ENCODE measurements at regions not wholly inside any gene's neighbourhood (a gene's known extent, or its start where the extent isn't known, plus 50 kb on each side); places are given as distances from the start of the nearest gene placed in this dataset.
"Not testable (repeated sequence)": the region's sequence is repeated elsewhere in the genome, so short reads cannot be mapped to it uniquely, and the experiment has no call there.

- Histone ChIP-seq H3K36me3 (ENCODE audit: control insufficient read depth in 2 of 2, extremely low read depth in 1 of 2, insufficient read depth in 2 of 2, low read length in 2 of 2) (no peaks in the 10 kb centered on the region), H3K4me1 (ENCODE audit: control insufficient read depth, extremely low read depth, insufficient read depth, low read length) (peaks cover 30% of the 10 kb centered on the region), H3K4me2 (ENCODE audit: control insufficient read depth, extremely low read depth, insufficient read depth, low read depth, low read length) (peak overlapping the region; percentile 52), H4K20me1 (ENCODE audit: control insufficient read depth, extremely low read depth, insufficient read depth, low read length) (no peaks in the 10 kb centered on the region), H3K27ac (ENCODE audit: control insufficient read depth, insufficient read depth, low read length) (no peak overlapping the region), H3K4me3 (ENCODE audit: control insufficient read depth in 2 of 3, extremely low read depth in 1 of 3, insufficient read depth in 2 of 3, low read depth in 1 of 3, low read length in 3 of 3) (no peak overlapping the region), H3K9me3 (ENCODE audit: control insufficient read depth, low read depth, low read length) (no peaks in the 10 kb centered on the region), H2AFZ (ENCODE audit: control insufficient read depth, low read length) (no peak overlapping the region), H3K27me3 (ENCODE audit: control insufficient read depth, extremely low read depth, insufficient read depth, low read length) (no peaks in the 10 kb centered on the region), H3K9me1 (ENCODE audit: control insufficient read depth, extremely low read depth, insufficient read depth, low read length) (no peaks in the 10 kb centered on the region), H3K9ac (ENCODE audit: control insufficient read depth, extremely low read depth, insufficient read depth, low read length) (no peak overlapping the region), H3K79me2 (ENCODE audit: control insufficient read depth, insufficient read depth, low read length) (no peaks in the 10 kb centered on the region)
- DNase-seq (ENCODE audit: low read depth, low spot score), result peak; percentile 48
- dilution Hi-C loops (cut with MboI; ENCODE audit: extremely low pct_ligation_motif_present, low sequenced_read_pairs), result no loop called here
- peak; percentile 88 for FAIRE-seq
- TF ChIP-seq, protein P1, sequence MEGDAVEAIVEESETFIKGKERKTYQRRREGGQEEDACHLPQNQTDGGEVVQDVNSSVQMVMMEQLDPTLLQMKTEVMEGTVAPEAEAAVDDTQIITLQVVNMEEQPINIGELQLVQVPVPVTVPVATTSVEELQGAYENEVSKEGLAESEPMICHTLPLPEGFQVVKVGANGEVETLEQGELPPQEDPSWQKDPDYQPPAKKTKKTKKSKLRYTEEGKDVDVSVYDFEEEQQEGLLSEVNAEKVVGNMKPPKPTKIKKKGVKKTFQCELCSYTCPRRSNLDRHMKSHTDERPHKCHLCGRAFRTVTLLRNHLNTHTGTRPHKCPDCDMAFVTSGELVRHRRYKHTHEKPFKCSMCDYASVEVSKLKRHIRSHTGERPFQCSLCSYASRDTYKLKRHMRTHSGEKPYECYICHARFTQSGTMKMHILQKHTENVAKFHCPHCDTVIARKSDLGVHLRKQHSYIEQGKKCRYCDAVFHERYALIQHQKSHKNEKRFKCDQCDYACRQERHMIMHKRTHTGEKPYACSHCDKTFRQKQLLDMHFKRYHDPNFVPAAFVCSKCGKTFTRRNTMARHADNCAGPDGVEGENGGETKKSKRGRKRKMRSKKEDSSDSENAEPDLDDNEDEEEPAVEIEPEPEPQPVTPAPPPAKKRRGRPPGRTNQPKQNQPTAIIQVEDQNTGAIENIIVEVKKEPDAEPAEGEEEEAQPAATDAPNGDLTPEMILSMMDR (optimal IDR thresholded peaks at IDR 0.05 in 1 of 3, IDR thresholded peaks at IDR 0.05 in 1 of 3, conservative IDR thresholded peaks at IDR 0.05 in 1 of 3; ENCODE audit: extremely low read depth in 1 of 3, insufficient read depth in 2 of 3, low read length in 3 of 3), result no peak
- no peak for TF ChIP-seq EZH2 (IDR thresholded peaks at IDR 0.05; ENCODE audit: low read length)
These were observed 69.1 kb upstream of the NANOS1 start for GRCh38 chr10:118960157-118961090.

- Histone ChIP-seq H3K4me3 (ENCODE audit: control insufficient read depth in 2 of 3, extremely low read depth in 1 of 3, insufficient read depth in 2 of 3, low read depth in 1 of 3, low read length in 3 of 3) (no peak overlapping the region), H3K27ac (ENCODE audit: control insufficient read depth, insufficient read depth, low read length) (no peak overlapping the region), H3K4me2 (ENCODE audit: control insufficient read depth, extremely low read depth, insufficient read depth, low read depth, low read length) (no peak overlapping the region), H4K20me1 (ENCODE audit: control insufficient read depth, extremely low read depth, insufficient read depth, low read length) (no peaks in the 10 kb centered on the region), H2AFZ (ENCODE audit: control insufficient read depth, low read length) (no peak overlapping the region), H3K27me3 (ENCODE audit: control insufficient read depth, extremely low read depth, insufficient read depth, low read length) (no peaks in the 10 kb centered on the region), H3K9ac (ENCODE audit: control insufficient read depth, extremely low read depth, insufficient read depth, low read length) (no peak overlapping the region), H3K9me3 (ENCODE audit: control insufficient read depth, low read depth, low read length) (no peaks in the 10 kb centered on the region), H3K4me1 (ENCODE audit: control insufficient read depth, extremely low read depth, insufficient read depth, low read length) (peaks cover 30% of the 10 kb centered on the region), H3K9me1 (ENCODE audit: control insufficient read depth, extremely low read depth, insufficient read depth, low read length) (no peaks in the 10 kb centered on the region), H3K36me3 (ENCODE audit: control insufficient read depth in 2 of 2, extremely low read depth in 1 of 2, insufficient read depth in 2 of 2, low read length in 2 of 2) (no peaks in the 10 kb centered on the region), H3K79me2 (ENCODE audit: control insufficient read depth, insufficient read depth, low read length) (no peaks in the 10 kb centered on the region)
- dilution Hi-C loops (cut with MboI; ENCODE audit: extremely low pct_ligation_motif_present, low sequenced_read_pairs), result no loop called here
- no peak for DNase-seq (ENCODE audit: low read depth, low spot score)
- FAIRE-seq, result no peak
- TF ChIP-seq EZH2 (IDR thresholded peaks at IDR 0.05; ENCODE audit: low read length), result no peak
- TF ChIP-seq, protein P1 (optimal IDR thresholded peaks at IDR 0.05 in 1 of 3, IDR thresholded peaks at IDR 0.05 in 1 of 3, conservative IDR thresholded peaks at IDR 0.05 in 1 of 3; ENCODE audit: extremely low read depth in 1 of 3, insufficient read depth in 2 of 3, low read length in 3 of 3), result no peak
These were observed 68.1 kb upstream of the NANOS1 start for GRCh38 chr10:118961436-118961835.

DNA sequence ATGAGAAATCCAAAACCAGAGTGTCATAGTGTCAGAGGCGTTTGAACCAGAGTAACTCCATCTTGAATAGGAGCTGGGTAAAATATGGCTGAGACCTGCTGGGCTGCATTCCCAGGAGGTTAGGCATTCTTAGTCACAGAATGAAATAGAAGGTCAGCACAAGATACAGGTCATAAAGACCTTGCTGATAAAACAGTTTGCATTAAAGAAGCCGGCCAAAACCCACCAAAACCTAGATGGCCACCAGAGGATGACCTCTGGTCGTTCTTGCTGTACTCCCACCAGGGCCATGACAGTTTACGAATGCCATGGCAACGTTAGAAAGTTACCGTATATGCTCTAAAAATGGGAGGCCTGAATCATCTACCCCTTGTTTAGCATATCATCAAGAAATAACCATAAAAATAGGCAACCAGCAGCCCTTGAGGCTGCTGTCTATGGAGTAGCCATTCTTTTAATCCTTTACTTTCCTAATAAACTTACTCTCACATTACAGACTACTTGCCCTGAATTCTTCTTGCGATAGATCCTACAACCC lies 67.1 kb upstream of the NANOS1 start:
- H4K20me1 ChIP-seq (ENCODE audit: control insufficient read depth, extremely low read depth, insufficient read depth, low read length); dilution Hi-C loops (cut with MboI; ENCODE audit: extremely low pct_ligation_motif_present, low sequenced_read_pairs); H3K79me2 ChIP-seq (ENCODE audit: control insufficient read depth, insufficient read depth, low read length); FAIRE-seq; H3K27ac ChIP-seq (ENCODE audit: control insufficient read depth, insufficient read depth, low read length); H3K27me3 ChIP-seq (ENCODE audit: control insufficient read depth, extremely low read depth, insufficient read depth, low read length); DNase-seq (ENCODE audit: low read depth, low spot score); H3K4me3 ChIP-seq (ENCODE audit: control insufficient read depth in 2 of 3, extremely low read depth in 1 of 3, insufficient read depth in 2 of 3, low read depth in 1 of 3, low read length in 3 of 3); H2AFZ ChIP-seq (ENCODE audit: control insufficient read depth, low read length); H3K36me3 ChIP-seq (ENCODE audit: control insufficient read depth in 2 of 2, extremely low read depth in 1 of 2, insufficient read depth in 2 of 2, low read length in 2 of 2); H3K9me1 ChIP-seq (ENCODE audit: control insufficient read depth, extremely low read depth, insufficient read depth, low read length); H3K4me2 ChIP-seq (ENCODE audit: control insufficient read depth, extremely low read depth, insufficient read depth, low read depth, low read length); H3K9me3 ChIP-seq (ENCODE audit: control insufficient read depth, low read depth, low read length); H3K9ac ChIP-seq (ENCODE audit: control insufficient read depth, extremely low read depth, insufficient read depth, low read length): not testable (repeated sequence)
- H3K4me1 ChIP-seq (ENCODE audit: control insufficient read depth, extremely low read depth, insufficient read depth, low read length), result peaks cover 30% of the 10 kb centered on the region

All from keratinocyte (primary cell).